ENCODE measurements at regions not wholly inside any gene's neighbourhood (a gene's known extent, or its start where the extent isn't known, plus 50 kb on each side); places are given as distances from the start of the nearest gene placed in this dataset.

DNA sequence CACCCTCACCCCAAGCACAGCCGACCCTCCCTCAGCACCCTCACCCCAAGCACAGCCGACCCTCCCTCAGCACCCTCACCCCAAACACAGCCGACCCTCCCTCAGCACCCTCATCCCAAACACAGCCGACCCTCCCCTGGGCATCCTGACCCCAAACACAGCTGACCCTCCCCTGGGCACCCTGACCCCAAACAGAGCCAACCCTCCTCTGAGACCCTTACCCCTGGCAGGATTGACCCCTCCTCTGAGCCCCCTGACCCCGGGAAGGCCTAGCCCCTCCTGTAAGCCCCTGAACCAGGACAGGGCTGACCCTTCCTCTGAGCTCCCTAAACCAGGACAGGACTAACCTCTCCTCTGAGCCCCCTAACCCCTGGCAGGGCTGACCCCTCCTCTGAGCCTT, 84.4 kb upstream of the RAB6C start:
- no TSS peak for BruUV-seq (replicated peaks)
- no peak overlapping the region for H3K4me2 ChIP-seq (ENCODE audit: low read depth, low read length)
- POLR2A ChIA-PET = no interaction called here

DNA sequence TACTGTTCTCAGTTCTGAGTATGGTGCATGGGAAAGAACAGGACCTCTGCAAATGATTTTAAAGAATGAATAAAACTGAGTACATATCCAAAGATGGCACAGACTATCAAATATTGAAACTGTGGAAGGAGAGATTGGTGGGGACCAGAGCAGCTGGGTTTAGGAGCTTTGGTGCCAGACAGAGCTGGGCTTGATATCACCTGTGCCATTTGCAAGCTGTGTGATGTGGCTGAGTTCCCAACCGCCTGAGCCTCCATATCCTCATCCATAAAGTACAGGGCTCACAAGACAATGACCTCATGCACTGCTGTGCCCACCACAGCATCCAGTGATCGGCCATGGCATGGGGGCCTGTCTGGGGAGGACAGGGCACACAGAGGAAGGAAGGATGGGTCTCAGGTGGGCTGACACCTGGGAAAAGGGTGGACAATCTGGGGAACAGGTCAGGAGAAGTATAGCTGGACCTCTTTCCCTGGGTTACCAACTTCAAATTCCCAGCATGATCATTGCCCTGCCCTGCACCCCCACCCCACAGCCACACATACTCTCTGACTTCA, 83.9 kb upstream of the RAB6C start:
- POLR2A ChIA-PET = no interaction called here
- 0% methylated on average over 1 of the region's 2 CpGs for WGBS (ENCODE audit: low lambda C conversion rate)
- no peaks in the 10 kb centered on the region for H3K9me3 ChIP-seq (ENCODE audit: low read length)

More for the DNA sequence above, 84.4 kb upstream of the RAB6C start:
- ATAC-seq (no peak), DNase-seq (ENCODE audit: low spot score) (no peak), FAIRE-seq (no peak)
- no peak overlapping the region for H2AFZ ChIP-seq (ENCODE audit: low read length)
- TF ChIP-seq PCBP1 (IDR thresholded peaks at IDR 0.05; ENCODE audit: borderline replicate concordance, low read depth, low read length) = 0 out of 2 replicates have a peak, but pooled peaks have one; percentile 10
- no peak for TF ChIP-seq SAP130 (CRISPR knock-in tag; IDR thresholded peaks at IDR 0.05; ENCODE audit: low read depth)
- TF ChIP-seq ASH2L (IDR thresholded peaks at IDR 0.05; ENCODE audit: insufficient read length, low read depth, low read length) = no peak
- TF ChIP-seq RELA (CRISPR knock-in tag; IDR thresholded peaks at IDR 0.05) = no peak
- H3K9me3 ChIP-seq (ENCODE audit: low read length) = no peaks in the 10 kb centered on the region
- H3K27ac ChIP-seq (ENCODE audit: extremely low read length, insufficient read depth, low read length) = no peak overlapping the region
- H3K36me3 ChIP-seq (replicated peaks in 1 of 2; ENCODE audit: control insufficient read depth in 1 of 2, insufficient read depth in 2 of 2, low read length in 2 of 2) = no peaks in the 10 kb centered on the region
- H3K4me1 ChIP-seq (ENCODE audit: insufficient read depth, low read length) = no peaks in the 10 kb centered on the region
- no peaks in the 10 kb centered on the region for H3K79me2 ChIP-seq (ENCODE audit: insufficient read depth, low read length)
- H3K27me3 ChIP-seq (ENCODE audit: control insufficient read depth in 1 of 2, insufficient read depth in 2 of 2, low read length in 2 of 2) = peaks cover 3 to 36% of the 10 kb centered on the region in 2 experiments; a peak in 3 of 5 replicates
- no peaks in the 10 kb centered on the region for H4K20me1 ChIP-seq (ENCODE audit: insufficient read depth, low read length)
- WGBS (ENCODE audit: low lambda C conversion rate) = 3% methylated on average over 5 of the region's 5 CpGs
- H3K4me3 ChIP-seq (replicated peaks in 1 of 3; ENCODE audit: insufficient read depth in 1 of 3, low read depth in 2 of 3, low read length in 3 of 3) = no peak overlapping the region
- no peak overlapping the region for H3K9ac ChIP-seq (ENCODE audit: insufficient read depth, low read depth, low read length)
- CTCF ChIA-PET (ENCODE audit: low intra/inter-chr PET ratio, low total read pairs) = no interaction called here
- intact Hi-C loops (cut with micrococcal nuclease; ENCODE audit: unreplicated experiment) (no loop called here), in situ Hi-C loops (cut with HindIII; ENCODE audit: extremely low pct_ligation_motif_present, low pct_unique_long_range_greater_than_20kb) (no loop called here)

More for the DNA sequence above, 83.9 kb upstream of the RAB6C start:
- intact Hi-C loops (cut with micrococcal nuclease; ENCODE audit: unreplicated experiment) = no loop called here
- H4K20me1 ChIP-seq (ENCODE audit: insufficient read depth, low read length) = no peaks in the 10 kb centered on the region
- no peak overlapping the region for H2AFZ ChIP-seq (ENCODE audit: low read length)
- H3K9ac ChIP-seq (ENCODE audit: insufficient read depth, low read depth, low read length) = no peak overlapping the region
- H3K79me2 ChIP-seq (ENCODE audit: insufficient read depth, low read length) = no peaks in the 10 kb centered on the region
- CTCF ChIA-PET (ENCODE audit: low intra/inter-chr PET ratio, low total read pairs) = no interaction called here
- H3K27me3 ChIP-seq (ENCODE audit: control insufficient read depth in 1 of 2, insufficient read depth in 2 of 2, low read length in 2 of 2) = peaks cover 3 to 36% of the 10 kb centered on the region in 2 experiments; a peak in 3 of 5 replicates
- no peak overlapping the region for H3K27ac ChIP-seq (ENCODE audit: extremely low read length, insufficient read depth, low read length)
- no peak for ATAC-seq
- no peak for FAIRE-seq
- H3K36me3 ChIP-seq (replicated peaks in 1 of 2; ENCODE audit: control insufficient read depth in 1 of 2, insufficient read depth in 2 of 2, low read length in 2 of 2) = no peaks in the 10 kb centered on the region
- H3K4me3 ChIP-seq (replicated peaks in 1 of 3; ENCODE audit: insufficient read depth in 1 of 3, low read depth in 2 of 3, low read length in 3 of 3) = no peak overlapping the region
- no peak for TF ChIP-seq BORCS8-MEF2B (CRISPR knock-in tag; IDR thresholded peaks at IDR 0.05)
- 0 out of 2 replicates have a peak, but pooled peaks have one; percentile 38 for TF ChIP-seq ATF7 (IDR thresholded peaks at IDR 0.05)
- TF ChIP-seq ATF7 (CRISPR knock-in tag; IDR thresholded peaks at IDR 0.05) = no peak
- in situ Hi-C loops (cut with HindIII; ENCODE audit: extremely low pct_ligation_motif_present, low pct_unique_long_range_greater_than_20kb) = no loop called here
- no peak for DNase-seq (ENCODE audit: low spot score)
- H3K4me2 ChIP-seq (ENCODE audit: low read depth, low read length) = no peak overlapping the region
- H3K4me1 ChIP-seq (ENCODE audit: insufficient read depth, low read length) = no peaks in the 10 kb centered on the region
- no TSS peak for BruUV-seq (replicated peaks)
